ENCODE measurements at regions not wholly inside any gene's neighbourhood (a gene's known extent, or its start where the extent isn't known, plus 50 kb on each side); places are given as distances from the start of the nearest gene placed in this dataset.

GRCh38 chr17:20920815-20921199 lies 122.0 kb downstream of the USP22 start:
- H3K4me3 ChIP-seq (ENCODE audit: low read depth, low read length): no peak overlapping the region
- no peak for TF ChIP-seq CTCF (IDR thresholded peaks at IDR 0.05; ENCODE audit: borderline replicate concordance, insufficient read depth, low read depth, low read length)

DNA sequence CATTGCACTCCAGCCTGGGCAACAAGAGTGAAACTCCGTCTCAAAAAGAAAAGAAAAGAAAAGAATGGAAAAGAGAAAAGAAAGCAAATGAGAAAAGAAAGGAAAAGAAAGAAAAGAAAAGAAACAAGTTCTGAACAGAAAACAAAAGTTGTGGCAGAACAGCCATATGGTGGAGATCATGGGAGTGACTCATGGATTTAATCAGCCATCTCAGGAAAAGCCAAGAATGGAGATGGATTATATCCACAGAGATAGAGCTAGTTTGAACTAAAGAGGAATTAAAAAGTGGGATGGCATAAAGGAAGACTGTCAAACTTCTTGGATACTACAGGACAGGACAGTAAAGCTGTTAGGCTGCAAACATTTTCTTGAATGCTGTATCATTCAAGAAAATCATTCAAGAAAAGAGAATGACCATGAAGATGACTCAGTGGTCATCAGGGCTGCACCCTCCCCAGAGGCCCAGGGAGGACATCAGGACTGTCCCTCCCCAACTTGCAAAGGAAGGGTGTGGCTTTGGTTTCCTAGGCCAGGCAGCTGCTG lies 120.6 kb downstream of the USP22 start:
- no peak for TF ChIP-seq CTCF (IDR thresholded peaks at IDR 0.05; ENCODE audit: borderline replicate concordance, insufficient read depth, low read depth, low read length)

DNA sequence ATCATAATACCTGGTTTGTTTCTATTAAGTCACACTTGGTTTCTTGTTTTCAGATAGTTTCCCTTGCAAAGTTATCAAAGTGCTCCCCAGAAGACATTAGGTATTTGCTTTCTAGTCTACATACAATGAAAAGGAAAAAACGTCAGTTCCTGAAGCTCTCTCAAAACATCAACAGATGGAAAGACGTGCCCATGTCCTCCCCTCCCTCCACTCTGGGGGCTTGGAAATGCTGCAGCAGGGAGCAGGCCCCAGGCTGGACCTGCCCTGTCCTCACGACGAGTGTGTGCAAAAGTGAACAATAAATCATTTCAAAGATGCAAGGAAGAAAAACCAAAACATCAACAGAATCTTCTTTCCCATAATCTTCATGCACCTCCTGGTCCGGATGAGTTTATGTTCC lies 118.5 kb downstream of the USP22 start:
- H3K4me3 ChIP-seq (ENCODE audit: low read depth, low read length): no peak overlapping the region
- no peak for TF ChIP-seq CTCF (IDR thresholded peaks at IDR 0.05; ENCODE audit: borderline replicate concordance, insufficient read depth, low read depth, low read length)

More for the DNA sequence above, 120.6 kb downstream of the USP22 start:
- H3K4me3 ChIP-seq (ENCODE audit: low read depth, low read length): no peak overlapping the region

- no peak overlapping the region for H3K4me3 ChIP-seq (ENCODE audit: low read depth, low read length)
- no peak for TF ChIP-seq CTCF (IDR thresholded peaks at IDR 0.05; ENCODE audit: borderline replicate concordance, insufficient read depth, low read depth, low read length)
These were observed 117.7 kb downstream of the USP22 start for GRCh38 chr17:20925091-20925490.

GRCh38 chr17:20925954-20926353 lies 116.9 kb downstream of the USP22 start:
- no peak for TF ChIP-seq CTCF (IDR thresholded peaks at IDR 0.05; ENCODE audit: borderline replicate concordance, insufficient read depth, low read depth, low read length)
- H3K4me3 ChIP-seq (ENCODE audit: low read depth, low read length): no peak overlapping the region

DNA sequence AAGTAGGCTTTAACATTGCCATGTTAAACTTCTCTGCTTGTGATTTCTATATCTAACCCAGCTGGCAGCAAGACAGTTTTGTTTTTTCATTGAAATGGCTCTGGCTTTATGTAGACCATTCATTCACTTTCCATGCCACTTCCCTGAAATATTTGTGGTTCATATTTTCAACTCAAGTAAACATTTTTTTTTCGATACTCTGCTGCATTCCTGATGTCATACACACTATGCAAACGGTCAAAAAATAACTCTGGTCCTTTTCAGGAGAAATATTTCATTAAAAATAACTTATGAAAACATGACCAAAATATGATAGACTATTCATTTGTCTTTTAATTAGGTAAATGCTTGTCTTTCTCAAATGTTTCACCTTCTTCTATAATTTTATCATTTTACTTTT lies 116.3 kb downstream of the USP22 start:
- H3K4me3 ChIP-seq (ENCODE audit: low read depth, low read length): no peak overlapping the region
- no peak for TF ChIP-seq CTCF (IDR thresholded peaks at IDR 0.05; ENCODE audit: borderline replicate concordance, insufficient read depth, low read depth, low read length)

DNA sequence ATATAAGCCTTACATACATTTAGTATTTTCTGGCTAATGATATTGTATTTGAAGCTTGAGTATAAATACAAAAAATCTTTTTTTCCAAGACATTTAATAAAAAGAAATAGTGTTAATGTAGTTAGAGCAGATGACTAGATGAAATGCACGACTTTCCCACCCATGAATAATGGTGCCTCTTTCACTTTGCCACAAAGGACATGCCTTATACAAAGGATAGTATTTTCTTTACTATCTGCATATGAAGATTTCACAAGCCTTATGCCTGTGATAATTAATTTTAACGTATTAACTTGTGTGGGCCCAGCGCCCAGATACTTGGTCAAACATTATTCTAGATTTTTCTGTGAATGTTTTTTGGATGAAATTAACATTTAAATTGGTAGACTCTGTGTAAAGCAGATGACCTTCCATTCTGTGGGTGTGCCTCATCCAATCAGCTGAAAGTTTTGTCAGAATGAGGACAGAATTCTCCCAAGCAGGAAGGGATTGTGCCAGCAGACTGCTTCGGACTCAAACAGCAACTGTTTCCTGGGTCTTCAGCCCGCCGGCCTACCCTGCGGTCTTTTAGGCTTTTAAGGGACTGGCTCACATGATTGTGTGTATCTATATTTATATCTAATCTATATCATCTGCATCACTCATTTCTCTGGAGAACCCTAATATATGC lies 115.4 kb downstream of the USP22 start:
- no peak for TF ChIP-seq CTCF (IDR thresholded peaks at IDR 0.05; ENCODE audit: borderline replicate concordance, insufficient read depth, low read depth, low read length)
- H3K4me3 ChIP-seq (ENCODE audit: low read depth, low read length): no peak overlapping the region

Data from GM12875 (cell line).